Cerebellar nuclear complex (tissue), 1 donor: ENCODE measurements at regions not wholly inside any gene's neighbourhood (a gene's known extent, or its start where the extent isn't known, plus 50 kb on each side); places are given as distances from the start of the nearest gene placed in this dataset.

Experiments used
- DNase-seq, 2 experiments: peaks; one replicate each; lab custom pipeline; 2025; lab: John Stamatoyannopoulos, UW

- DNase-seq: no peak
Observed at GRCh38 chr4:189374176-189374575, 566.5 kb upstream of the FRG1 start.

- DNase-seq: no peak
Observed at GRCh38 chr4:189376901-189377300, 563.8 kb upstream of the FRG1 start.

- no peak for DNase-seq
Observed at GRCh38 chr4:189377569-189377968, 563.1 kb upstream of the FRG1 start.

- no peak for DNase-seq
Observed at GRCh38 chr4:189385098-189385497, 555.6 kb upstream of the FRG1 start.

GRCh38 chr4:189385579-189385978 lies 555.1 kb upstream of the FRG1 start:
- DNase-seq: no peak

- DNase-seq: no peak
Observed at GRCh38 chr4:189396435-189396834, 544.2 kb upstream of the FRG1 start.

GRCh38 chr4:189404271-189404670 lies 536.4 kb upstream of the FRG1 start:
- DNase-seq: no peak

GRCh38 chr4:189409158-189409557 lies 531.5 kb upstream of the FRG1 start:
- no peak for DNase-seq

- no peak for DNase-seq
Observed at GRCh38 chr4:189414021-189414420, 526.7 kb upstream of the FRG1 start.

- DNase-seq: no peak
Observed at GRCh38 chr4:189420572-189420971, 520.1 kb upstream of the FRG1 start.

- no peak for DNase-seq
Observed at GRCh38 chr4:189436207-189436606, 504.5 kb upstream of the FRG1 start.

GRCh38 chr4:189440716-189441115 lies 500.0 kb upstream of the FRG1 start:
- no peak for DNase-seq

- no peak for DNase-seq
Observed at GRCh38 chr4:189443341-189443740, 497.3 kb upstream of the FRG1 start.

- no peak for DNase-seq
Observed at GRCh38 chr4:189445613-189446012, 495.1 kb upstream of the FRG1 start.

- no peak for DNase-seq
Observed at GRCh38 chr4:189463734-189464133, 476.9 kb upstream of the FRG1 start.

GRCh38 chr4:189494407-189494806 lies 446.3 kb upstream of the FRG1 start:
- no peak for DNase-seq

- no peak for DNase-seq
Observed at GRCh38 chr4:189497516-189497915, 443.2 kb upstream of the FRG1 start.

- no peak for DNase-seq
Observed at GRCh38 chr4:189497996-189498395, 442.7 kb upstream of the FRG1 start.

GRCh38 chr4:189498457-189498856 lies 442.2 kb upstream of the FRG1 start:
- no peak for DNase-seq

GRCh38 chr4:189499696-189500095 lies 441.0 kb upstream of the FRG1 start:
- DNase-seq: no peak

- DNase-seq: no peak
Observed at GRCh38 chr4:189500970-189501369, 439.7 kb upstream of the FRG1 start.

- DNase-seq: no peak
Observed at GRCh38 chr4:189502841-189503435, 437.7 kb upstream of the FRG1 start.

GRCh38 chr4:189504220-189504619 lies 436.5 kb upstream of the FRG1 start:
- no peak for DNase-seq

GRCh38 chr4:189505380-189505779 lies 435.3 kb upstream of the FRG1 start:
- DNase-seq: no peak

GRCh38 chr4:189506080-189506479 lies 434.6 kb upstream of the FRG1 start:
- DNase-seq: no peak
